ENCODE measurements at regions not wholly inside any gene's neighbourhood (a gene's known extent, or its start where the extent isn't known, plus 50 kb on each side); places are given as distances from the start of the nearest gene placed in this dataset.

- DNase-seq = peak; percentile 95
Observed at GRCh38 chr2:8543383-8544170, 138.3 kb upstream of the ID2 start.

GRCh38 chr2:8544171-8544785 is 137.6 kb upstream of the ID2 start:
- no peak for DNase-seq

GRCh38 chr2:8544786-8545694 is 136.8 kb upstream of the ID2 start:
- DNase-seq = peak; percentile 97

GRCh38 chr2:8545695-8546611 is 135.9 kb upstream of the ID2 start:
- no peak for DNase-seq

GRCh38 chr2:8546612-8547283 is 135.1 kb upstream of the ID2 start:
- DNase-seq = peak; percentile 64

- DNase-seq = no peak
Observed at GRCh38 chr2:8547284-8548064, 134.4 kb upstream of the ID2 start.

GRCh38 chr2:8548065-8548618 is 133.7 kb upstream of the ID2 start:
- DNase-seq = no peak

- no peak for DNase-seq
Observed at GRCh38 chr2:8548619-8549150, 133.2 kb upstream of the ID2 start.

- no peak for DNase-seq
Observed at GRCh38 chr2:8549273-8549922, 132.5 kb upstream of the ID2 start.

- DNase-seq = no peak
Observed at GRCh38 chr2:8549942-8550341, 131.9 kb upstream of the ID2 start.

GRCh38 chr2:8550481-8550880 is 131.4 kb upstream of the ID2 start:
- no peak for DNase-seq

- DNase-seq = no peak
Observed at GRCh38 chr2:8550937-8551621, 130.8 kb upstream of the ID2 start.

- peak; percentile 36 for DNase-seq
Observed at GRCh38 chr2:8551622-8552074, 130.2 kb upstream of the ID2 start.

GRCh38 chr2:8552293-8552801 is 129.5 kb upstream of the ID2 start:
- no peak for DNase-seq

- DNase-seq = no peak
Observed at GRCh38 chr2:8553643-8554042, 128.2 kb upstream of the ID2 start.

GRCh38 chr2:8554296-8554806 is 127.5 kb upstream of the ID2 start:
- no peak for DNase-seq

- DNase-seq = no peak
Observed at GRCh38 chr2:8555543-8555942, 126.3 kb upstream of the ID2 start.

GRCh38 chr2:8558096-8558495 is 123.8 kb upstream of the ID2 start:
- no peak for DNase-seq

- no peak for DNase-seq
Observed at GRCh38 chr2:8558956-8559355, 122.9 kb upstream of the ID2 start.

Data from hematopoietic multipotent progenitor cell treated with erythropoietin and hydrocortisone succinate and interleukin-3 and kit ligand, for 6 days (in vitro differentiated cells).